Stimulated activated naive B cell treated with anti-CD40 and anti-IgM and Interleukin-4, amounts not matched to agents 10 μg/mL and 1 μg/mL and 100 μg/mL, for 72 hours (primary cell): ENCODE measurements at regions not wholly inside any gene's neighbourhood (a gene's known extent, or its start where the extent isn't known, plus 50 kb on each side); places are given as distances from the start of the nearest gene placed in this dataset.

Experiments
- ATAC-seq, 2 donors: fragments of 150-1000 bp; cut with Tn5 transposase; replicated peaks; 2 replicates each; pipeline ENCODE4 v1.10.0; 2021; ENCODE audit warnings: moderate library complexity in 1 of 2
- DNase-seq: peaks from one replicate; pipeline ENCODE4 v3.0.0; 2021
- H3K27ac Mint-ChIP-seq: one replicate; pipeline ENCODE4 v1.8.0; 2022; ENCODE audit warnings: mild to moderate bottlenecking, mixed read lengths
- H3K27me3 Mint-ChIP-seq, 2 donors: one replicate each; pipeline ENCODE4 v1.8.0; 2022; ENCODE audit warnings: mixed read lengths in 2 of 2
- H3K36me3 Mint-ChIP-seq, 2 donors: one replicate each; pipeline ENCODE4 v1.8.0; 2022; ENCODE audit warnings: mixed read lengths in 2 of 2, mild to moderate bottlenecking in 1 of 2
- H3K4me1 Mint-ChIP-seq, 2 donors: one replicate each; pipeline ENCODE4 v1.8.0; 2022; ENCODE audit warnings: mixed read lengths in 2 of 2, mild to moderate bottlenecking in 1 of 2
- H3K4me3 Mint-ChIP-seq, 2 donors: one replicate each; pipeline ENCODE4 v1.8.0; 2022; ENCODE audit warnings: mild to moderate bottlenecking in 2 of 2, mixed read lengths in 2 of 2, moderate library complexity in 1 of 2
- H3K9me3 Mint-ChIP-seq, 2 donors: one replicate each; pipeline ENCODE4 v1.8.0; 2022; ENCODE audit warnings: mixed read lengths in 2 of 2, mild to moderate bottlenecking in 1 of 2

DNA sequence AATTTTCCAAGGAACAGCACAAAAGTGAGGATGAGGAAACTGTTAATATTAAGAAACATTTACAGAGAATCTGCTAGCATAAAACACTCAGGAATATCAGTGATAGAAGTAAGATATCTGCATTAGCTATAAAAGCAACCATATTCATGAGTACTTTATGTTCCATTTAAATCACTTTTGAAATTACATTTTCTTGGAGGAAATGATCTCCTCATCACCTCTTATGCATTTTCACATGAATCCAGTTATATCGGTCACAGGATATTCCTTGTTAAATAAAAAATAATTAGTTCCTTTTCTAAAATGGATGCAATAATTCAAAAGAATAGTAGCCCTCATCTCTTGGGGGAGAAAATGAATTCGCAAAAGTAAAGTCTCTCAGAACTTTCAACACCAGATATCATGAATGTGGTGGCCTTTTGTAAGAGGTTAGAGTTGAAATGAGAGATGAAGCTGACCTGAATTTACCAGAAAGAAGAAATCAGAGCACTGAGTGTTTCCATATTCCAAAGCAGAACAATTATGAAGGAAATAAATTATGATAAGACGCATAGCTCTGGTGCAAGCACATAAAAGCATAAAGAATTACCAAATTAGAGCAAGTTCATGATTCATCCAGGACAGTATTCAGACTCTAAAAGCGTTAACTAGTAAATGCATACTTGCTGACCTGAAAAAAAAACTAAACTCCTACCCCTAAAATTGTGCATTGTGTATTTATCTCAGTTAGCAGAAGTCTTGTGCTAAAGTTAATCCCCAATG lies 321.9 kb upstream of the CCDC54 start:
- no peaks in the 10 kb centered on the region for H3K4me1 Mint-ChIP-seq

DNA sequence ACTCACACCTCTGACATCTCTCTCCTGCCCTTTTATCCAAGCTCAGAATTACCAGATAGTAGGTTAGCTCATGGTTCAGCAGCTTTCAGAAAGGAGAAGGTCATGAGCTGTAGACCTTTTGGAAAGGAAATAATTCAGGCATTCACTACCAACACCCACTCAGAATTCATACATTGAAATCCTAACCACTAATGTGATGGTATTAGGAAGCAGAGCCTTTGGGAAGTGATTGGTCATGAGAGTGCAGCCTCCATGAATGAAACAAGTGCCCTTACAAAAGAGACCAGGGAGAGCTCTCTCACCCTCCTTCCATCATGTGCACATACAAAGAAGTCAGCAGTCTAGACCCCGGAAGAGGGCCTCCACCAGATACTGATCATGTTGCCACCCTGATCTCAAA lies 315.8 kb upstream of the CCDC54 start:
- no peak for ATAC-seq
- Mint-ChIP-seq H3K4me3 (no peak overlapping the region), H3K36me3 (no peaks in the 10 kb centered on the region), H3K4me1 (peaks cover 6 to 13% of the 10 kb centered on the region in 2 donors), H3K27ac (no peak overlapping the region), H3K9me3 (no peaks in the 10 kb centered on the region), H3K27me3 (peaks cover 12 to 14% of the 10 kb centered on the region in 2 donors)
- no peak for DNase-seq

More for the DNA sequence above, 321.9 kb upstream of the CCDC54 start:
- H3K27ac Mint-ChIP-seq, result no peak overlapping the region
- no peaks in the 10 kb centered on the region for H3K36me3 Mint-ChIP-seq
- H3K9me3 Mint-ChIP-seq, result no peaks in the 10 kb centered on the region
- no peak overlapping the region for H3K4me3 Mint-ChIP-seq
- ATAC-seq (no peak), DNase-seq (no peak)
- H3K27me3 Mint-ChIP-seq, result peaks cover 0 to 4% of the 10 kb centered on the region in 2 donors

DNA sequence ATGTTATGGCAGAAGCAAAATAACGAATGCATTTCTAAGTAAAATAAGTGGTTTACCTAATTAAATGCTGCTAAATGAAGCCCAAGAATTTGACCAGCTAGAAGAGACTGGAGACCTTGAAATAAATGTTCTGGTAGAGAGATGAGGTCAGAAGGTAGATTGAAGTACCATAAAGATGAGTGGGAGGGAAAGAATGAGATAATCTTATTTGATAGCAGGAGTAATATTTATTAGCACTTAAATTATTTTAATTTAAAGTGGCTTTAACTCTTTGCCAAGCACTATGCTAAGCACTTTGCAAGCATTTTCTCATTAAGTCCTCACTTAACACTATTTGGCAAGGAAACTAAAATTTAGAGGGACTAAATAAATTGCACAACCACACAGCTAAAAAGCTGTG lies 314.9 kb upstream of the CCDC54 start:
- H3K36me3 Mint-ChIP-seq, result no peaks in the 10 kb centered on the region
- H3K9me3 Mint-ChIP-seq, result peaks cover 0 to 3% of the 10 kb centered on the region in 2 donors
- no peak overlapping the region for H3K27ac Mint-ChIP-seq
- H3K4me3 Mint-ChIP-seq, result no peak overlapping the region
- peaks cover 12 to 14% of the 10 kb centered on the region in 2 donors for H3K27me3 Mint-ChIP-seq
- peaks cover 6 to 13% of the 10 kb centered on the region in 2 donors for H3K4me1 Mint-ChIP-seq
- DNase-seq (no peak), ATAC-seq (no peak)

DNA sequence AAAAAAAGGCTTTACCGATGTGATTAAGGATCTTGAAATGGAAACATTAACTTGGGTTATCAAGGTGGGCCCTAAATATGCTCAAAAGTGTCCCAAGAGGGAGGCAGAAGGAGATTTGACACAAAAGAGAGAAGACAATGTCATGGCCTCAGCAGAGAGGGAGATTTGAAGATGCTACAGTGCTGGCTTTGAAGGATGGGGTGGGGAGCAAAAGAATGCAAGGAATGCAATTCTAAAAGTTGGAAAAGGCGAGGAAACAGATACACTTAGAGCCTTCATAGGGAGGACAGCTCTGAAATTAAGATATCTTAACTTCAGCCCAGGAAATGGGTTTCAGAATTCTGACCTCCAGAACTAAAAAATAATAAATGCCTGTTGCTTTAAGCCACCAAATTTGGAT lies 314.5 kb upstream of the CCDC54 start:
- Mint-ChIP-seq H3K36me3 (no peaks in the 10 kb centered on the region), H3K27ac (no peak overlapping the region), H3K4me3 (no peak overlapping the region), H3K27me3 (peaks cover 11 to 12% of the 10 kb centered on the region in 2 donors), H3K9me3 (peaks cover 0 to 3% of the 10 kb centered on the region in 2 donors), H3K4me1 (peaks cover 6 to 13% of the 10 kb centered on the region in 2 donors)
- DNase-seq (no peak), ATAC-seq (no peak)

DNA sequence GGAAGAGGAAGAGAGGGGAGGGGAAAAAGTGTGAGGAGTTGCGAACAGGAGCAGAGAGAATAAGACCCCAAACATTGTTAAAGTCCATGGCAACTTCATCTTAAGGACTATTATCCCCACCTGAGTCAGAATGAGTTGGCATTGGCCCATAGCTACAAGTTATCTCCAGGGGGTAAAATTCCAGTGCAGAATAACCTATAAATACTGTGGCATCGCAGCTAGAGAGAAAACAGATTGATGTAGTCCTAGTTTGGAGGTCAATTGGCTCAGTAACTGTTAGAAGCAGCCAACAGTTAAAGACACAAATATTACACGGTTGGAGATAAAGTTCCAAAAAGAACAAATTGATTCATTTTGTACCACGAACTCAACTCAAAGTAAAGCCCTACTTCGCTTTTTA lies 313.9 kb upstream of the CCDC54 start:
- Mint-ChIP-seq H3K27me3 (peaks cover 10 to 12% of the 10 kb centered on the region in 2 donors), H3K9me3 (peaks cover 0 to 3% of the 10 kb centered on the region in 2 donors), H3K4me1 (peaks cover 6 to 13% of the 10 kb centered on the region in 2 donors), H3K36me3 (no peaks in the 10 kb centered on the region), H3K4me3 (no peak overlapping the region), H3K27ac (no peak overlapping the region)
- DNase-seq (no peak), ATAC-seq (no peak)

DNA sequence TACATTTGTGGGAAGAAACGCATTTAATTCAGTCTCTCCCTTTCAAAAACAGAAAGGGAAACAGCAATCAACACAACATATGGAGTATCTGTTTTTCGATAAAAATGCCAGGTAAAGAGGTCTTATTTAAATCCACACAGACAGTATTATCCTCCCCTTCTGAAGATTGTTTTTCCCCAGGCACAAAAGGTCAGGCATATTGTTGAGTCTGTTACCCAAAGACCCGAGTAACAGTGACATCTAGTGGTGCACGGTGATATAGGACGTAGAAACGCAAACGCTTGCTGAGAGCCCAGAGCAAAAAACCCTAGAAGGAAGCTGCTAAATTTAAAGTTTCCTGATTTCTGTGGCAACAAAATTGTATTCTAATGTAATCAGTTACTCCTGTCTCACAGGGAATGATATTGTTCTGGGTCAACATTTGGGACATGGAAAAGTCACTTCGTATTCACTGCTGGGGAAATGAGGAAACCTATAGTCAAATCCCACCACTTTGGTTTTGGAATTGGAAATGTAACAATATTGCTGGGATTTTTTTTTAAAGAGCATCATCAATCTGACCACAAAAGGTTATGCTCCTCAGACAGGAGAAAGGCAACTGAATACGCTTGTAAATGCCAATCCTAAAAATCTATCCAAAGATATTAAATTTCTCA lies 312.7 kb upstream of the CCDC54 start:
- Mint-ChIP-seq H3K36me3 (no peaks in the 10 kb centered on the region), H3K27ac (no peak overlapping the region), H3K4me3 (no peak overlapping the region), H3K4me1 (peaks cover 9 to 20% of the 10 kb centered on the region in 2 donors), H3K27me3 (peaks cover 10 to 12% of the 10 kb centered on the region in 2 donors), H3K9me3 (peaks cover 0 to 3% of the 10 kb centered on the region in 2 donors)
- DNase-seq, result peak; percentile 48
- ATAC-seq, result peak; percentile 83 to 88

DNA sequence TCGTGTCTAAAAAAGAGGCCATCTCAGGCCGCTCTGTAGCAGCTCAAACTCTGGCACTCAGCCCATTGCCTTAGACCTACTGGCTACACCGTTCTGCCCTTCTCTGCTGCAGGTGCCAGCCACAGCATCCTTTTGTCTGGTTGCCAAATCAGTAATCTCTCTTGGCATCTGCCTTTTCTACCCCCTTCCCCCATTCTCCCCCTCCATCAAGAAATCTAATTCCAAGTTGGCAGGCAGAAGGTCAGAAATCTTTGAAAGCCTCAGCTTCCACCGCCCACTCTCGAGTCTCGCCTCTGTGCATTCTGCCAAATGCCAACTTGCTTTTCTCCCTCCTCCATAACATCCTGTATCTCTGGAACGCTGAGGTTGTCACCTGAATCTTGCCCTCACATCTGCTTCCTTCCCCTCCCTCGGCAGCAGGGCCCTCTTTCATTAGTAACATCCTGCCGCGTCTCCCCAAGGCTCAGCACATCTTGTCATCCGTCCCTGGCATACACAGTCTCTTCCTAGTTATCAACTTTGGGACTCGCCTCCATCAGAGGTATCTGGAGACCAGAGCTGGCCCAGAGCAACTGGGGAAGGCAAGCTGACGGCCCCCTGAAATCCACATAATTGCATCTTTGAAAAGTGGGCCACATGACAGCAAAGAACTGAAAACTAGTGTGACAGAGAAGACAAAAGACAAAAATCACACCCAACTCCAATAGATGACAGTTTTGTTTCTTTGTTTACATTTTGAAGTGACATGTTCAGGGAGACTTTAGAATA lies 312.0 kb upstream of the CCDC54 start:
- ATAC-seq (no peak), DNase-seq (no peak)
- Mint-ChIP-seq H3K9me3 (peaks cover 0 to 3% of the 10 kb centered on the region in 2 donors), H3K27me3 (peaks cover 10 to 12% of the 10 kb centered on the region in 2 donors), H3K4me1 (peaks cover 9 to 20% of the 10 kb centered on the region in 2 donors), H3K36me3 (no peaks in the 10 kb centered on the region), H3K4me3 (no peak overlapping the region), H3K27ac (no peak overlapping the region)

DNA sequence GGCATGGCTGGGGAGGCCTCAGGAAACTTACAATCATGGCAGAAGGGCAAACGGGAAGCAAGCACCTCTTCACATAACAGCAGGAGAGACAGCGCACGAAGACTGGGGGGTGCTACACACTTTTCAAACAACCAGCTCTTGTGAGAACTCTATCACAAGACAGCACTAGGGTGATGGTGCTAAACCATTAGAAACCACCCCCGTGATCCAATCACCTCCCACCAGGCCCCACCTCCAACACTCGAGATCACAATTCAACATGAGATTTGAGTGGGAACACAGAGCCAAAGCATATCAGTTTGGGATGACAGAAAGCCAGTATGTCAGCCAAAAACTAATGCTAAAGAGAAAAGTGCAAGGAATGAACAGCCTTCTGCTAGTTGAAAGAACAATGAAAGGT lies 309.8 kb upstream of the CCDC54 start:
- no peak for ATAC-seq
- Mint-ChIP-seq H3K36me3 (no peaks in the 10 kb centered on the region), H3K9me3 (peaks cover 0 to 3% of the 10 kb centered on the region in 2 donors), H3K27ac (no peak overlapping the region), H3K4me3 (no peak overlapping the region), H3K4me1 (peaks cover 9 to 20% of the 10 kb centered on the region in 2 donors), H3K27me3 (peaks cover 10 to 12% of the 10 kb centered on the region in 2 donors)
- DNase-seq, result no peak

DNA sequence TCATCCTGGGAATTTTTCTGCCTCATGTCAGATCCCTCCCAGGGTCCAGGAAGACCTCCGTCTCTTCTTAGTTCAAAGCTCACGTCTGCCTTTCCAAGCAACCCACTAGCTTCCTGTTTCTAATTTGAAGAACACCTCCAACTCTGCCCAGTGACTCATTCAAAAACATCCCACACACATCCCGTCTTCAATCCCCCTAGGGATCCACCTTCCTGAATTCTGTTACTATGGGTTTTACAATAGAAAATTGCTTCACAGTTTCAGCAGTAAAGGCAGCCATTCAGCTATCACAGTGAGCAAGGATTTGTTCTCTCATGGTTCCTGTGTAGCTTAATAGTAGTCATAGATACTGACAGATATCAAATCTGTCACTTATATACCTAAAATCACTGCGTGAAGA lies 308.3 kb upstream of the CCDC54 start:
- peaks cover 9 to 20% of the 10 kb centered on the region in 2 donors for H3K4me1 Mint-ChIP-seq
- peaks cover 0 to 3% of the 10 kb centered on the region in 2 donors for H3K9me3 Mint-ChIP-seq
- H3K27ac Mint-ChIP-seq, result no peak overlapping the region
- ATAC-seq (peak; percentile 43 to 71), DNase-seq (peak; percentile 11)
- H3K4me3 Mint-ChIP-seq, result no peak overlapping the region
- H3K27me3 Mint-ChIP-seq, result peaks cover 5 to 12% of the 10 kb centered on the region in 2 donors
- H3K36me3 Mint-ChIP-seq, result no peaks in the 10 kb centered on the region

DNA sequence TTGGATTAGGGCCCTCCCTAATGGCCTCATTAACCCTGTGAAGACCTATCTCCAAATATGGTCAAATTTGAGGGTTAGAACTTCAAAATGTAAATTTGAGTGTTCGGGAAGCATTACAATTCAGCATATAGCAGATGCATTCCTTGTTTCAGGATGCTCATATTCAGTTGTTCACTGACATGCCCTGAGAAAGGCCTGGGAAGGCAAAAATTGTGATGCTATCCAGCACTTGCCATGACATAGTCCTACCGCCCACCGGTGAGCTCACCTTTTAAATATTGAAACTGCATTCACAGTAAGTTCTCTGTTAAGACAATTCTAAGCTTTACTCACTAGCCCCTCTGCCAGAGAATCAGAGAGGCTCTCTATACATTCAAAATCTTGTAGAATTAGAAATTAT lies 300.3 kb upstream of the CCDC54 start:
- no peak overlapping the region for H3K4me3 Mint-ChIP-seq
- H3K36me3 Mint-ChIP-seq, result no peaks in the 10 kb centered on the region
- H3K4me1 Mint-ChIP-seq, result no peaks in the 10 kb centered on the region
- ATAC-seq, result no peak
- no peaks in the 10 kb centered on the region for H3K9me3 Mint-ChIP-seq
- no peak for DNase-seq
- no peak overlapping the region for H3K27ac Mint-ChIP-seq
- H3K27me3 Mint-ChIP-seq, result no peaks in the 10 kb centered on the region

DNA sequence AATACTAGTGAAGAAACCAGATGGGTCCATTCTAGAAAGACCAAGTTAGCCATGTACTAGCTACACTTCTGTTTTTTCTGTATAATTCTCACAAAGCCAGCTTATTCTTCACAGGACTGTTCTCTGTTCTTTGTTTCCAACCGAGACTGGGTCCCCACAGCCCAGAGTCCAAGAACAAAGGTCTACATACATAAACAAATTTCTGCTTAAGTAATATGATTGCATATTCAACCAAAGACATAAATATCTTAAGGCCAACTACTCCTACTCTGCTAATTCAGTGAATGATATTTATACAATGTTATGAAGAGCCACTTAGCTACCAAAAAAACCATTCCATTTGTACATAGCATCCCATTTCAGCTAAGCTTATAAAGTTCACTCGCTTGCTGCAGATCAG lies 299.8 kb upstream of the CCDC54 start:
- H3K36me3 Mint-ChIP-seq, result no peaks in the 10 kb centered on the region
- H3K27ac Mint-ChIP-seq, result no peak overlapping the region
- no peaks in the 10 kb centered on the region for H3K4me1 Mint-ChIP-seq
- no peak for ATAC-seq
- DNase-seq, result no peak
- no peaks in the 10 kb centered on the region for H3K27me3 Mint-ChIP-seq
- H3K4me3 Mint-ChIP-seq, result no peak overlapping the region
- no peaks in the 10 kb centered on the region for H3K9me3 Mint-ChIP-seq

DNA sequence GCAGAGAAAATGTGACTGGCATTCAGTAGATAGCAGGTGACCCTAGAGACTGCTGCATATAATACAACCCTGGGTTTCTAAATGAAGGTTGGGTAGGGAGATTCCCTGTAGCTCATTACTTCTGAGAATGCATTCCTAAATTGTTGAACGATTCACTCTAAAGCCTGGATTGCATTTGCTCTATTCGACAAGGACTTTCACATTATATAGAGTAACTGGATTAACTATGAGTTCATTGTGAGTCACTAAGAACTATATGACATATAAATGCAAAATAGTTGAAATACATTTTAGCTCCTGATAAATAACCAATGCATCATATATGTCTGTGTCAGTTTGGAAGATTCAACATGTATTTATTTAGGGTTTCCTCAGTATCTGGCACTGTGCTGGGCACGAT lies 294.7 kb upstream of the CCDC54 start:
- Mint-ChIP-seq H3K27me3 (no peaks in the 10 kb centered on the region), H3K4me3 (no peak overlapping the region), H3K27ac (no peak overlapping the region), H3K4me1 (no peaks in the 10 kb centered on the region), H3K36me3 (no peaks in the 10 kb centered on the region), H3K9me3 (no peaks in the 10 kb centered on the region)
- ATAC-seq (no peak), DNase-seq (no peak)

DNA sequence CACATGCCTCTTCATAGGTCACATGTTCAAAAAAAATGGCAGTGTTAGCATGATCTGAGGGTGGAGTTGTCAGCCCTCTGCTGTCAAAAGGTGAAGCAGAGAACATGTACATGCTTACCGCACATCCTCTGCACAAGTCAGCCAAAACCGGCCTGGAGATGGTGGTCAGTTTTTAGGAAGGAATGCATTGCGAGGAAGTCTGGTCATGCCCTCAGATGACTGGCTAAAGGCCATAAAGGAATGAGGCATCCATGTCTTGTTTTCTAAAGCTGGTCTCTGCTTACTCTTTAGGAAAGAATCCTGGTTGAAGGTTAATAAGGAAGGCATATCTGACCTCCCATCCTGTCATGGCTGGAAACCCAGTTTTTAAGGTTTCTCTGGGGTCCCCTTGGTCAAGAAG lies 292.0 kb upstream of the CCDC54 start:
- Mint-ChIP-seq H3K4me3 (no peak overlapping the region), H3K4me1 (no peaks in the 10 kb centered on the region), H3K9me3 (no peaks in the 10 kb centered on the region), H3K27me3 (no peaks in the 10 kb centered on the region), H3K36me3 (no peaks in the 10 kb centered on the region), H3K27ac (no peak overlapping the region)
- ATAC-seq, result no peak
- no peak for DNase-seq

DNA sequence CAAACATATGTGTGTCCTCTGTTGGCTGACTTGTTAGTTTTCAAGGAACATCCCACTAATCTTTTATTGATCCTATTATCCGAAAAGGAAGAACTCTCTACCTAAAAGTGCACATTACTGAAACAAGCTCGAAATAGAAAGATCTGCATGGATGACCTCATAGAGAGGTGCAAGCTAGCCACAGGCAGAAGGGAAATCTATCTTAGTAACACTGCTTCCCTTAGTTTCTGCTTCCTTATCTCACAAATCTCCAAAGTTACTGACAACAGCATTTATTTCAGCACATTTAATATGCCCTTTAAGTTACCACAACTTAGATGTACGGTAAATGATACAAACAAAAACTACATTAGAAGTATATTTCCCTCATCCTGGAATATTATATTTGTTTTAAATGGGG lies 285.1 kb upstream of the CCDC54 start:
- no peak overlapping the region for H3K27ac Mint-ChIP-seq
- H3K27me3 Mint-ChIP-seq, result peaks cover 0 to 5% of the 10 kb centered on the region in 2 donors
- DNase-seq, result no peak
- H3K4me1 Mint-ChIP-seq, result no peaks in the 10 kb centered on the region
- no peak overlapping the region for H3K4me3 Mint-ChIP-seq
- ATAC-seq, result no peak
- H3K36me3 Mint-ChIP-seq, result no peaks in the 10 kb centered on the region
- no peaks in the 10 kb centered on the region for H3K9me3 Mint-ChIP-seq
